Endothelial cell of umbilical vein (primary cell): ENCODE measurements at regions not wholly inside any gene's neighbourhood (a gene's known extent, or its start where the extent isn't known, plus 50 kb on each side); places are given as distances from the start of the nearest gene placed in this dataset.

Experiments
- FOS ChIP-seq: IDR thresholded peaks from 2 replicates; pipeline ENCODE4 v1.6.1; 2011; ENCODE audit warnings: mild to moderate bottlenecking, low read length, moderate library complexity, borderline replicate concordance; ENCODE audit not compliant: insufficient read depth
- JUN ChIP-seq: IDR thresholded peaks from 2 replicates; pipeline ENCODE4 v1.6.1; 2011; ENCODE audit warnings: borderline replicate concordance, low read depth; ENCODE audit not compliant: insufficient read length, insufficient read depth

DNA sequence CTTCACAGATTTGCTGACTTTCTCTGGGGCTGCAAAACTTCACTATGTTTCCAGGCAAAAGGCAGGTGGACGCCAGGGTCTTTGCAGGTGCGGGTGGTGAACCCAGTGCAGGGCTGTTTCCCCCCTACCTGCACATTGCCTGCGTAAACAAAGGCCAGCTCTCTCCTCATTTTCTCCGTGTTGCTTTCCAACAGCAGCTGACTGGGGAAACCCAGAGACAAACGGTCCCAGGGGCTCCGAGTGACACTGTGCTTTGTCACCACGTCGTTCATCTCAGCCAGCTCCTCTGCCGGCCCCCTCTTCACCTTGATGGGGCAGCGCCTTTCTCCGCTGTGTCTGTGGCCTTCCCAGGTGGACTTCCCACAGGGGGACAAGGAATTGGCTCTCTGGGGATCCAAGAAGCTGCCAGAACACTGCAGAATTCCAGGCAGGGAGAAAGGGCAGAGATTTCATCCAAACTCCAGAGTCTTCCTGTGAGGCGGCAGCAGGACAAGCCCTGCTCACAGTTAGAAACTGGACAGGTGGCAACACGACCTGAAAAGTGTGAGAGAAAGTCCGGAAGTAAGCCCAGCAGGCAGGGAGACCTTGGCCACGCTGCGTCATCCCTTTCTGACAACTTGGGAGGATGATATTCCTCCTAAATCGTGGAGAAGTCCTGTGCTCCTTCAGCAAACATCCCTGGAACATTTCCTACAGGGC, 1493.7 kb downstream of the TBC1D22A start:
- TF ChIP-seq FOS (no peak), JUN (no peak)
